HG02852 (cell line): ENCODE measurements at regions not wholly inside any gene's neighbourhood (a gene's known extent, or its start where the extent isn't known, plus 50 kb on each side); places are given as distances from the start of the nearest gene placed in this dataset.

Experiments
- ATAC-seq: cut with Tn5 transposase; IDR thresholded peaks from one replicate; pipeline ENCODE4 v1.9.1; 2021; ENCODE audit warnings: mild to moderate bottlenecking, moderate library complexity; ENCODE audit not compliant: unreplicated experiment

- no peak for ATAC-seq
These were observed 143.9 kb upstream of the MGMT start for GRCh38 chr10:129322933-129323820.

- no peak for ATAC-seq
These were observed 143.2 kb upstream of the MGMT start for GRCh38 chr10:129323879-129324278.

- no peak for ATAC-seq
These were observed 141.1 kb upstream of the MGMT start for GRCh38 chr10:129325893-129326292.

GRCh38 chr10:129328546-129328945, 138.5 kb upstream of the MGMT start:
- ATAC-seq, result no peak

DNA sequence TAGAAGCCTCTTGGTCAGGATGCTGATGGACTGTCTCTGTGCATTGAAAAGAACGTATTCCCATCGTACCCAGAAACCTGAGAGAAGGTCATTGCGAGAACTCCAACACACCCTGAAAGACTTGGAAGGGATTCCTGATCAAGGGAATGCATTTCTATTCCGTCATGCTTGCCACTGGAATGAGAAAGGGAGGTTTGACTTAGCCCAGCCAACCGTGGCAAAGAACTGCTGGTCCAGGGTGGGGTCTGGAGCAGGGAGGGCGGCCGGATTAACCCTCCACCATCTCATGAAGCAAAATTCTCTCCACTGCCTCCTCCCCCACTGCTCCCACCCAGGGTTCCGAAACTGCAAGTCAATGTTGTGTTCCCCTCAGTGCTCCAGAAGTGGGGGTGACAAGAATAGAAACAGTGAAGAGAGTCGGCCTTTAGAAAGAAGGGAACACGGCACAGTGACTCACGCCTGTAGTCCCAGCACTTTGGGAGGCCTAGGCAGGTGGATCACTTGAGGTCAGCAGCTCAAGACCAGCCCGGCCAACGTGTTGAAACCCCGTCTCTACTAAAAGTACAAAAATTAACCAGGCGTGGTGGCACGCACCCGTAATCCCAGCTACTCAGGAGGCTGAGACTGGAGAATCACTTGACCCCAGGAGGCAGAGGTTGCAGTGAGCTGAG, 137.5 kb upstream of the MGMT start:
- no peak for ATAC-seq

GRCh38 chr10:129330211-129330610, 136.8 kb upstream of the MGMT start:
- no peak for ATAC-seq

GRCh38 chr10:129331207-129331838, 135.7 kb upstream of the MGMT start:
- ATAC-seq, result no peak

DNA sequence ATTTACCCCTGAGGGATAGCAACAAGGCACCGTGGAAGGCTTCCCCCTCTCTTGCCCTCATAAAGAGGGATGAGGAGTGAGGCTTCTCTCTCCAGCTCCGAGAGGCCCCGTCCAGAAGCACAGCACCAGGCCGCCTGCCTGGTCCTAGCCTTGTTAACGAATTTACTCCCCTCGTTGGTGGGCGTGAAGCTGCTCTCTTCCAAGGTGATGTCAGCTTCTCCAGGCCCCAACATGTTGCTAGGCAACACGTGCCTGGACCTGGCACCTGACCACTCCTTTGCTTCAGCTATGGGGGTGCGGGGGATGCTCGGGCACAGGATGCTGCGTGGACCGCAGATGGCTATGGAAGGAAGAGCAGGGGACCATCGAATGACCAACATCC, 135.2 kb upstream of the MGMT start:
- ATAC-seq, result no peak

GRCh38 chr10:129332476-129332875, 134.6 kb upstream of the MGMT start:
- no peak for ATAC-seq

DNA sequence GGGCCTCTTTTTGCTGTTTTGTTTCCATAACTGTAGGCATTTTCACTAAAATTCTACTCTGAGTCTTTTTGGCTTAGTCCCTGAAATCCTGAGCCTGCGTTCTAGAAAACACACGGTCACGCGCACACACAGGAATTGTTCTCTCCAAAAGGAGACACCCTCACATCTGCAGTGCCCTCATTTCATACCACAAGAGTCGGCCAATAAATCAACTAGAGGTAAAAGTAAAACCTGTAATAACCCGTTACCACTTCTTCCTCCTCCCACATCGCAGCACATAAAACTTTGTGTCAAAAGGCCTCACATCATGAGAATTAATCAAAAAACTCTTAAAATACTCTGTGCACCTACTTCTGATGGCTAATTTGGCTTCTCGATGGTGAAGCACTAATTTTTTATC, 133.3 kb upstream of the MGMT start:
- ATAC-seq, result no peak

- ATAC-seq, result no peak
These were observed 132.8 kb upstream of the MGMT start for GRCh38 chr10:129334266-129334665.

GRCh38 chr10:129335396-129335795, 131.6 kb upstream of the MGMT start:
- no peak for ATAC-seq

DNA sequence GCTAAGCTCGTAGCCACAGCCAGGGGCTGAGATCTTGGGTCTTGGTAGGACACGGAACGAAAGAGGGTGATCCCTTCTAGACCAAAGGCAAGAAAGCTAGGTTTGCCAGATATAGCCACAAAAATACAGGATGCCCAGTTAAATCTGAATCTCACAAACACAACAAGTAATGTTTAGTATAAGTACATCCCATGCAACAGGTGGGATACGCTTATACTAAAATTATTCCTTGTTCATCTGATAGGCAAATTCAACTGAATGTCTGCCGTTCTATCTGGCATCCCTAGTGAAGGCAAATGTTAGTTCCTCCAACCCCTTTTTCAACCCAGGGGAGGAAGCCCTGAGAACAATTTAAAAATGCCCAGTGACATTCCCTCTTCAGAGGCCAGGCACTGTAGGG, 131.1 kb upstream of the MGMT start:
- no peak for ATAC-seq

GRCh38 chr10:129339191-129339590, 127.8 kb upstream of the MGMT start:
- no peak for ATAC-seq

- ATAC-seq, result no peak
These were observed 127.2 kb upstream of the MGMT start for GRCh38 chr10:129339841-129340240.

GRCh38 chr10:129341087-129341486, 126.0 kb upstream of the MGMT start:
- ATAC-seq, result no peak

- no peak for ATAC-seq
These were observed 124.7 kb upstream of the MGMT start for GRCh38 chr10:129342385-129342784.

DNA sequence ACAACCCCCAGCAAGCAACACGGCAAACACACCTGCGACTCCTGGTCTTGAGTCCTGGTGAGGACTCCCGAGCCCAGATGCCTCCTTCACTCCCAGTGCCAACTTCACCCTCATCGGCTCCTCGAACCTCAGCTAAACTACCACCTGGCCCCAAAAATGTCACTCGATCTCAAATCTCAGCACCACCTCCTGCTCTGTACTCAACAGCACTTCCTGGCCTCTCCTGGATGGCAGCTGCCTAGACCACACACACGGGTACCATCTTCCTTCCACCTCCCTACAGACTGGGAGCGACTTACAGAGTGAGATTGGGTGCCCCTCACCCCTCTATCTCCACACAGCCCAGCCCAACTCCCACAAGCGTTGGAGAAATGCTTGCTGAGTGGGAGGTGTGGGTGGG, 123.9 kb upstream of the MGMT start:
- no peak for ATAC-seq

DNA sequence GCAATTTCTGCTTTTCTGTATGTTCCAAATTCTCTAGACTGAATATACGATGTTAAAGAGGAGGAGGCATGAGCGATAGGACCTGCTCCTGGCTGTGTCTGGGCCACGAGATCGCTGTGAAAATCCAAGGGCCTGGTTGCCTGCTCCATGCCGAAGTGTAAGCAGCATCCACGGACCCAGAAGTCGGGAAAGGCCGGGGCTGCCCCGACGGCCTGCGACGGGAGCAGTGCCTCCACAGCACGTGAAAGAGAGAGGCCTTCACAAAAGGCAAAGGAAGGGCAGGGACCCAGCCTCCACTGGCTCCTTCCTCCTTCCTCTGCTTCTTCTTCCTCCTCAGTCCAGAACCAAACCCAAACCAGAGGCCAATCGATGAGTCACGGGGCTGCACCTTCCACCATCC, 122.9 kb upstream of the MGMT start:
- no peak for ATAC-seq

- ATAC-seq, result no peak
These were observed 122.2 kb upstream of the MGMT start for GRCh38 chr10:129344731-129345355.

DNA sequence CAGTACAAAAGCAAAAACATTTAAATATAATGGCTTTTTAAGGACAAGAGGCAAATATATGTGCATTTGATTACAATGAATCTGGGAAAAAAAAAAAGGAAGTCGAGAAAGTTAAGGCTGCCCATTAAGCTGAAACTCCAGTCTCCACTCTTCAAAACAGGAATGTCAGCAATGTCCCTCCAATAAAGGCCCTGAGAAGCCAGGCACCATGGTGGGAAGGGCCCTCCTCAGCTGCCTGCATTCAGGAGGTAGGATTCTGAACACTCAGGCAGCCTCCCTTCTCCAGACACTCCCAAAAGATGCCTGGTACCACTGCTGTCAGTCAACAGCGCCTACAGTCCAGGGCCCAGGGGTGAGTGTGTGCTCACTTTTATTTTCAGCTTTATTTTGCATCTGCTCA, 121.3 kb upstream of the MGMT start:
- no peak for ATAC-seq

DNA sequence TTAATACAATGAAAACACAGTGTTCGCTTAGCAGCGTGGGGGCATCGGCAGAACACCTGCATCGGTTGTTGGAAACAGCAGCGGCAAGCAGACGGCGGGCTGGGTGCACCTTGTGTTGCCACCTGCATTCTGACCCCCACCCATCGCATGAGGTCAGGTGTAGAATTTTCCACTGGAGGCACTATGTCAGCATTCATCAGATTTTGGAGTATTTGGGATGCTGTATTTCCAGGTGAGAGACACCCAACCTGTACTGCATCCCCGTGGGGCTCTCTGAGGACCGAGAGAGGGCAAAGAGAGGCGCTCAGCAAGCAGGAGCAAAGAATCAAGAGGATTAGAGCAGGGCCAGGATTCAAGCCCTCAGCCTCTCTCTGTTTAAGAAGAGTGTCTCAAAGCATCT, 116.4 kb upstream of the MGMT start:
- no peak for ATAC-seq
